ENCODE measurements at regions not wholly inside any gene's neighbourhood (a gene's known extent, or its start where the extent isn't known, plus 50 kb on each side); places are given as distances from the start of the nearest gene placed in this dataset.
"Not testable (repeated sequence)": the region's sequence is repeated elsewhere in the genome, so short reads cannot be mapped to it uniquely, and the experiment has no call there.

DNA sequence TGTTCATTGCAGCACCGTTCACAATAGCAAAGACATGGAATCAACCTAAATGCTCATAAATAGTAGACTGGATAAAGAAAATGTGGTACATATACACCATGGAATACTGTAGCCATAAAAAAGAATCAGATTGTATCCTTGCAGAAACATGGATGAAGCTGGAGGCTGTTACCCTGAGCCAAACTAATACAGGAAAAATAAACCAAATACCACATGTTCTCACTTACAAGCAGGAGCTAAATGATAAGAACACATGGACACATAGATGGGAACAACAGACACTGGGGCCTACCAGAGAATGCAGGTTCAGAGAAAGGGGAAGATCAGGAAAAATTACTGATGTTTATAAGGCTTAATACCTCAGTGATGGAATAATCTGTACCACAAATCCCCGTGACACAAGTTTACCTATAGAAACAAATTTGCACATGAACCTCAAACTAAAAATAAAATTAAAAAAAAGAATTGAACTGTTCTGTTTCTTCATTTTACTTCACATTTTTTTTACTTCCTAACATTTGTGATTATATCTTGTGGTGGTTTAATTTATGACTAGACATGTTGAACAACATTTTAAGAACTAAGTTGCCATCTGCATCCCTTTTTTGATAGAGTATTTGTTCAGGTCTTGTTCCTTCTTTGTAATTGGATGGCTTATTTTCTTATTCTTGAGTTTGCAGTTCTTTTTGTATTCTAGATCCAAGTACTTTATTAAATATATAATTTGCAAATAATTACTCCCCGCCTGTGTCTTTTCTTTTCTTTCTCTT lies 835.2 kb downstream of the FSCB start:
- Histone ChIP-seq H3K9me3 (peaks cover 0 to 13% of the 10 kb centered on the region in 2 donors), H3K4me1 (no peaks in the 10 kb centered on the region), H3K27me3 (no peaks in the 10 kb centered on the region), H3K27ac (no peak overlapping the region), H3K36me3 (no peaks in the 10 kb centered on the region), H3K4me3 (no peak overlapping the region)
- ATAC-seq (no peak), DNase-seq (no peak)
- TF ChIP-seq, protein P1, sequence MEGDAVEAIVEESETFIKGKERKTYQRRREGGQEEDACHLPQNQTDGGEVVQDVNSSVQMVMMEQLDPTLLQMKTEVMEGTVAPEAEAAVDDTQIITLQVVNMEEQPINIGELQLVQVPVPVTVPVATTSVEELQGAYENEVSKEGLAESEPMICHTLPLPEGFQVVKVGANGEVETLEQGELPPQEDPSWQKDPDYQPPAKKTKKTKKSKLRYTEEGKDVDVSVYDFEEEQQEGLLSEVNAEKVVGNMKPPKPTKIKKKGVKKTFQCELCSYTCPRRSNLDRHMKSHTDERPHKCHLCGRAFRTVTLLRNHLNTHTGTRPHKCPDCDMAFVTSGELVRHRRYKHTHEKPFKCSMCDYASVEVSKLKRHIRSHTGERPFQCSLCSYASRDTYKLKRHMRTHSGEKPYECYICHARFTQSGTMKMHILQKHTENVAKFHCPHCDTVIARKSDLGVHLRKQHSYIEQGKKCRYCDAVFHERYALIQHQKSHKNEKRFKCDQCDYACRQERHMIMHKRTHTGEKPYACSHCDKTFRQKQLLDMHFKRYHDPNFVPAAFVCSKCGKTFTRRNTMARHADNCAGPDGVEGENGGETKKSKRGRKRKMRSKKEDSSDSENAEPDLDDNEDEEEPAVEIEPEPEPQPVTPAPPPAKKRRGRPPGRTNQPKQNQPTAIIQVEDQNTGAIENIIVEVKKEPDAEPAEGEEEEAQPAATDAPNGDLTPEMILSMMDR (IDR thresholded peaks at IDR 0.05): no peak
- intact Hi-C loops (cut with DNase I): no loop called here

- H3K9me3 ChIP-seq: peaks cover 0 to 24% of the 10 kb centered on the region in 2 donors
- DNase-seq (no peak), ATAC-seq (no peak)
- H3K27me3 ChIP-seq: no peaks in the 10 kb centered on the region
- TF ChIP-seq, protein P1 (IDR thresholded peaks at IDR 0.05): no peak
- no peak overlapping the region for H3K4me3 ChIP-seq
- H3K4me1 ChIP-seq: no peaks in the 10 kb centered on the region
- H3K36me3 ChIP-seq: no peaks in the 10 kb centered on the region
- no peak overlapping the region for H3K27ac ChIP-seq
- intact Hi-C loops (cut with DNase I): no loop called here
Measured at GRCh38 chr14:43669355-43669754, 837.7 kb downstream of the FSCB start.

DNA sequence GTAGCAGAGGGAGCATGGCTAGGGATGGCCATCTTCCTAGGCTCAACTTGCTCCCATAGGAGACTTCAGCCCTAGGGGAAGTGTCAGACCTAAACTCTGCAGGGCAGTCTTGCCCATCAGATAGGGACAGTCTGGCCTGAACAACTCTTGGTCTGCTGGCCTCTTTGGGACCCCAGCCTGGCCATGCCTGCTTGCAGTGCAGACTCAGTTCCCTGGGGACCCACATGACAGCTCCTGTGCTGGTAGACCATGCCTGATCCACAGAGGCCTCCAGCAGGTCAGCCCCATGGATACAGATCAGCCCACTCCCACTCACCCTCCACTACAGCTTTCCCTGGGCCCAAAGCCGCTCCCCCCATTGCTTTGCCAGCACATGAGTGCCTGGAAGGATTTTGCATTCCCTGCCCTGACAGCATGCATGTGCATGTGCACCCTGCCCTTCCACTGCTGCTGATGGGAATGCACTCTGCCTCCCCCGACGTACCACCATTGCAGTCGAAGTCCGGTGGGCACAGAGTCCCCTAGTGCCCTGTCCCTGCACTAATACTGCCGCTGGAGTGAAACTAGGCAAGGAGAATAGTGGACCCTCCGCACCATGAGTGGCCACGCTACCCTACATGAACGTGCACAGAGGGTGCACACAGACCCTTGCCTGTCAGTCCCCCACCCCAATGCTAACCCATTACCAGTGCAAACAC lies 841.4 kb downstream of the FSCB start:
- Histone ChIP-seq H3K27me3 (no peaks in the 10 kb centered on the region), H3K4me3 (no peak overlapping the region), H3K36me3 (no peaks in the 10 kb centered on the region), H3K4me1 (no peaks in the 10 kb centered on the region), H3K27ac (no peak overlapping the region), H3K9me3 (peaks cover 0 to 24% of the 10 kb centered on the region in 2 donors)
- no peak for ATAC-seq
- peak in 1 of 4 donors; percentile 42 for DNase-seq
- intact Hi-C loops (cut with DNase I): no loop called here
- TF ChIP-seq, protein P1 (IDR thresholded peaks at IDR 0.05): no peak

- H3K27ac ChIP-seq; H3K36me3 ChIP-seq; intact Hi-C loops (cut with DNase I); H3K27me3 ChIP-seq; H3K4me3 ChIP-seq; H3K9me3 ChIP-seq; DNase-seq; ATAC-seq; H3K4me1 ChIP-seq: not testable (repeated sequence)
Measured at GRCh38 chr14:43655194-43655593, 851.9 kb downstream of the FSCB start.

GRCh38 chr14:43651896-43652295 lies 855.2 kb downstream of the FSCB start:
- Histone ChIP-seq H3K9me3 (peaks cover 0 to 10% of the 10 kb centered on the region in 2 donors), H3K36me3 (no peaks in the 10 kb centered on the region), H3K27ac (no peak overlapping the region), H3K4me1 (no peaks in the 10 kb centered on the region), H3K4me3 (no peak overlapping the region), H3K27me3 (no peaks in the 10 kb centered on the region)
- DNase-seq: no peak
- TF ChIP-seq, protein P1 (IDR thresholded peaks at IDR 0.05): no peak
- no peak for ATAC-seq
- intact Hi-C loops (cut with DNase I): no loop called here
